SU-DHL-6 (cell line): ENCODE measurements at regions not wholly inside any gene's neighbourhood (a gene's known extent, or its start where the extent isn't known, plus 50 kb on each side); places are given as distances from the start of the nearest gene placed in this dataset.

Experiments
- H2AFZ ChIP-seq: fragments of 200-600 bp; sonication (generic); 2 replicates; pipeline ENCODE4 v1.6.1; 2014; ENCODE audit warnings: low read depth, mild to moderate bottlenecking, moderate library complexity, mixed read lengths, antibody characterized with exemption, low read length; ENCODE audit not compliant: severe bottlenecking
- H3F3A ChIP-seq: fragments of 200-600 bp; shearing (Covaris generic); 2 replicates; pipeline ENCODE4 v1.6.0; 2016; ENCODE audit warnings: antibody characterized with exemption, mild to moderate bottlenecking; ENCODE audit not compliant: insufficient read depth
- H3K27ac ChIP-seq: fragments of 200-600 bp; sonication (generic); 2 replicates; pipeline ENCODE4 v1.5.1; 2016; ENCODE audit warnings: low read depth, mild to moderate bottlenecking, low read length, moderate library complexity, mixed read lengths
- H3K27me3 ChIP-seq: fragments of 200-600 bp; sonication (generic), shearing (Covaris generic); 2 replicates; pipeline ENCODE4 v1.6.0; 2014; ENCODE audit warnings: mild to moderate bottlenecking, low read length
- H3K36me3 ChIP-seq: fragments of 200-600 bp; sonication (generic); 2 replicates; pipeline ENCODE4 v1.6.1; 2014; ENCODE audit warnings: mild to moderate bottlenecking, low read length, mixed read lengths
- H3K4me2 ChIP-seq: fragments of 300-600, 200-600 bp; shearing (Covaris generic), sonication (generic); 2 replicates; pipeline ENCODE4 v1.6.0; 2014; ENCODE audit warnings: low read length, low read depth, mild to moderate bottlenecking; ENCODE audit not compliant: poor library complexity, severe bottlenecking
- H3K4me3 ChIP-seq: fragments of 200-600 bp; sonication (generic); 2 replicates; pipeline ENCODE4 v1.5.1; 2014; ENCODE audit warnings: antibody characterized with exemption, low read length, mild to moderate bottlenecking, mixed read lengths; ENCODE audit not compliant: insufficient read depth, poor library complexity, severe bottlenecking
- H3K79me2 ChIP-seq: fragments of 200-600 bp; sonication (generic); 2 replicates; pipeline ENCODE4 v1.6.1; 2014; ENCODE audit warnings: mild to moderate bottlenecking, low read length, moderate library complexity; ENCODE audit not compliant: insufficient read depth
- H3K9ac ChIP-seq: fragments of 200-600 bp; sonication (generic); 2 replicates; pipeline ENCODE4 v1.7.0; 2014; ENCODE audit warnings: mild to moderate bottlenecking, low read length
- H3K9me2 ChIP-seq: fragments of 200-600 bp; sonication (generic); replicated peaks from 2 replicates; pipeline ENCODE4 v1.6.1; 2014; ENCODE audit warnings: low read length; ENCODE audit not compliant: insufficient read depth
- H3K9me3 ChIP-seq: fragments of 200-600 bp; sonication (generic); 2 replicates; pipeline ENCODE4 v1.6.1; 2014; ENCODE audit warnings: low read length, mixed read lengths; ENCODE audit not compliant: insufficient read depth
- H4K20me1 ChIP-seq: fragments of 200-600 bp; sonication (generic); 2 replicates; pipeline ENCODE4 v1.6.1; 2014; ENCODE audit warnings: low read depth, mild to moderate bottlenecking, antibody characterized with exemption, low read length, moderate library complexity, mixed read lengths
- EZH2phosphoT487 ChIP-seq: fragments of 200-600 bp; sonication (generic), shearing (Covaris generic); conservative IDR thresholded peaks from 2 replicates; pipeline ENCODE4 v1.6.1; 2018; ENCODE audit warnings: mild to moderate bottlenecking, antibody characterized with exemption, low read length, moderate library complexity, mixed read lengths
- TF ChIP-seq, protein P1 (sequence below): fragments of 200-600 bp; sonication (generic); IDR thresholded peaks from one replicate; pipeline ENCODE4 v1.5.1; 2017; ENCODE audit warnings: antibody characterized with exemption, mild to moderate bottlenecking, low read length, moderate library complexity; ENCODE audit not compliant: insufficient read depth, poor library complexity, severe bottlenecking

DNA sequence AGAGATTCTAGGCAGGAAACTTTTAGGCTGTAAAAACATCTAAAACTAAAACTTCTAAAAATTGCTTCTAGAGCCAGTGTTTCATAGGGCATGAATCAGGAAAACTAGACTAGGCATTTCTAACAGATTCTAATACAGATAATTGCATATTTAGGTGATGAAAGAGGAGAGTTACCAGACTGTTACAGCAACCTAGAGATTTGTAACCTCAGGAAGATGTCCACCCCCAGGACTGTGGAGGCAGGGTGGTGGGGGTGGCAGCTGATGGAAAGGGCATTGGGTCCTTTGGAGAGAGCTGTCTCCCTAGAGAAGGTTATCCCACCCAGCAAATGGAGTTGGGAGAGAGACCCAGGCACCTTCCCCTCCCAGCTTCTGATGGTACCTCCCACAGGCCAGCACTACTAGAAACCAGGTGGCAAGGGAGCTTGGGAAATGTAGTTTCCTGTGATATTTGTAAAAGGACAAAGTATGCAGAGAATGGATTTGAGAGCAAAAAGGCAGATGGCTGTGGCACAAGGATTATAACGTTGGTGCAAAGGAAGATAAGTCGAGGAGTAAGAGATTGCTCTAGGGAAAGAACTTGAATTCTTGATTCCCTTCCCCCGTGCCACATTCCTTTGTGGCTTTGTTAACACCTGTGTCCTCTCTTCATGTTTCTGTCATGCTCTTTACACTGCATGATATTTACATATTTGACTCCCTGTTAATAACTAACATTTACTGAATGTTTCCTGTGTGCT is 75.6 kb upstream of the MGAT5 start:
- H3K27me3 ChIP-seq, result no peaks in the 10 kb centered on the region
- H2AFZ ChIP-seq, result no peak overlapping the region
- no peaks in the 10 kb centered on the region for H3F3A ChIP-seq
- H3K9ac ChIP-seq, result no peak overlapping the region
- H3K9me3 ChIP-seq, result no peaks in the 10 kb centered on the region
- H3K79me2 ChIP-seq, result peaks cover 15% of the 10 kb centered on the region; the same call in 1 of the 2 replicates
- H3K36me3 ChIP-seq, result no peaks in the 10 kb centered on the region
- no peak overlapping the region for H3K27ac ChIP-seq
- no peak overlapping the region for H3K4me3 ChIP-seq
- TF ChIP-seq EZH2phosphoT487, result no peak
- TF ChIP-seq, protein P1, sequence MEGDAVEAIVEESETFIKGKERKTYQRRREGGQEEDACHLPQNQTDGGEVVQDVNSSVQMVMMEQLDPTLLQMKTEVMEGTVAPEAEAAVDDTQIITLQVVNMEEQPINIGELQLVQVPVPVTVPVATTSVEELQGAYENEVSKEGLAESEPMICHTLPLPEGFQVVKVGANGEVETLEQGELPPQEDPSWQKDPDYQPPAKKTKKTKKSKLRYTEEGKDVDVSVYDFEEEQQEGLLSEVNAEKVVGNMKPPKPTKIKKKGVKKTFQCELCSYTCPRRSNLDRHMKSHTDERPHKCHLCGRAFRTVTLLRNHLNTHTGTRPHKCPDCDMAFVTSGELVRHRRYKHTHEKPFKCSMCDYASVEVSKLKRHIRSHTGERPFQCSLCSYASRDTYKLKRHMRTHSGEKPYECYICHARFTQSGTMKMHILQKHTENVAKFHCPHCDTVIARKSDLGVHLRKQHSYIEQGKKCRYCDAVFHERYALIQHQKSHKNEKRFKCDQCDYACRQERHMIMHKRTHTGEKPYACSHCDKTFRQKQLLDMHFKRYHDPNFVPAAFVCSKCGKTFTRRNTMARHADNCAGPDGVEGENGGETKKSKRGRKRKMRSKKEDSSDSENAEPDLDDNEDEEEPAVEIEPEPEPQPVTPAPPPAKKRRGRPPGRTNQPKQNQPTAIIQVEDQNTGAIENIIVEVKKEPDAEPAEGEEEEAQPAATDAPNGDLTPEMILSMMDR, result no peak
- H4K20me1 ChIP-seq, result peaks cover 7% of the 10 kb centered on the region; the same call in 1 of the 2 replicates
- H3K4me2 ChIP-seq, result no peak overlapping the region
- no peaks in the 10 kb centered on the region for H3K9me2 ChIP-seq

DNA sequence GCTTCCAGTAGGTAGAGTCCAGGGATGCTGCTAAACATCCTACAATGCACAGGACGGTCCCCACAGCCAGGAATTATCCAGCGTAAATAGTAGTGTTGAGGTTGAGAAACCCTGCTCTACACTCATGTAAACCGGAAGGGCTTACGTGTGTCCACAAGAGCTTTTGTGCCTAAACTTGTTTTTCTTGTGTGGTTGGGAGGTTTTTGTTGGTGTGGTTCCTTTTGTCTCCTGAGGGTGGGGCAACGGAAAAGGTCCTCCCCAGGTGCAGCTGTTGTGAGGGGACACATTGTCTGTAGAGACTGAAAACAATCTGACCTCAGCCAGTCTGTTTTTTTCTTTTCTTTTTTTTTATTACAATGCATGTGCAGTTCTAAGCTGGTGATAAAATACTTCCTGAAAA is 72.7 kb upstream of the MGAT5 start:
- no peaks in the 10 kb centered on the region for H3F3A ChIP-seq
- H4K20me1 ChIP-seq, result peaks cover 7% of the 10 kb centered on the region; the same call in 1 of the 2 replicates
- H3K27ac ChIP-seq, result no peak overlapping the region
- no peak overlapping the region for H3K9ac ChIP-seq
- no peak overlapping the region for H3K4me3 ChIP-seq
- H3K9me3 ChIP-seq, result no peaks in the 10 kb centered on the region
- H3K4me2 ChIP-seq, result no peak overlapping the region
- peaks cover 7% of the 10 kb centered on the region; the same call in 1 of the 2 replicates for H3K79me2 ChIP-seq
- no peak overlapping the region for H2AFZ ChIP-seq
- no peak for TF ChIP-seq EZH2phosphoT487
- TF ChIP-seq, protein P1, result no peak
- no peaks in the 10 kb centered on the region for H3K36me3 ChIP-seq
- H3K27me3 ChIP-seq, result no peaks in the 10 kb centered on the region
- H3K9me2 ChIP-seq, result no peaks in the 10 kb centered on the region

- H3K27me3 ChIP-seq, result no peaks in the 10 kb centered on the region
- TF ChIP-seq, protein P1, result no peak
- TF ChIP-seq EZH2phosphoT487, result no peak
- peaks cover 10% of the 10 kb centered on the region; the same call in 1 of the 2 replicates for H4K20me1 ChIP-seq
- no peak overlapping the region for H2AFZ ChIP-seq
- H3K4me2 ChIP-seq, result no peak overlapping the region
- H3K9me2 ChIP-seq, result no peaks in the 10 kb centered on the region
- no peaks in the 10 kb centered on the region for H3F3A ChIP-seq
- H3K4me3 ChIP-seq, result no peak overlapping the region
- H3K9ac ChIP-seq, result no peak overlapping the region
- H3K27ac ChIP-seq, result no peak overlapping the region
- H3K79me2 ChIP-seq, result peaks cover 12% of the 10 kb centered on the region; the same call in 1 of the 2 replicates
- no peaks in the 10 kb centered on the region for H3K36me3 ChIP-seq
- H3K9me3 ChIP-seq, result no peaks in the 10 kb centered on the region
Observed at GRCh38 chr2:134183679-134184078, 70.2 kb upstream of the MGAT5 start.
